Activated B cell treated with CpG ODN at 0.5 μM for 24 hours (primary cell): ENCODE measurements at regions not wholly inside any gene's neighbourhood (a gene's known extent, or its start where the extent isn't known, plus 50 kb on each side); places are given as distances from the start of the nearest gene placed in this dataset.

Experiments used
- ATAC-seq: fragments of 200-7000 bp; cut with Tn5 transposase; one replicate; pipeline ENCODE4 v1.10.0; 2021; ENCODE audit warnings: low read depth, mild to moderate bottlenecking, moderate library complexity
- CTCF ChIA-PET: fragments of 350-600 bp; sonication (Branson Sonifier 250); formaldehyde crosslinking; loops from one replicate; lab custom pipeline; 2021; ENCODE audit warnings: antibody characterized with exemption; lab: Charles Lee
- POLR2A ChIA-PET: fragments of 350-600 bp; sonication (Branson Sonifier 250); formaldehyde crosslinking; loops from one replicate; lab custom pipeline; 2021; ENCODE audit warnings: antibody characterized with exemption; lab: Charles Lee
- DNase-seq: peaks from one replicate; pipeline ENCODE4 v3.0.0; 2022
- H3K27ac Mint-ChIP-seq: one replicate; pipeline ENCODE4 v1.8.0; 2020; ENCODE audit warnings: mixed read lengths
- H3K27me3 Mint-ChIP-seq: one replicate; pipeline ENCODE4 v1.8.0; 2021; ENCODE audit warnings: mixed read lengths
- H3K36me3 Mint-ChIP-seq: one replicate; pipeline ENCODE4 v1.8.0; 2021; ENCODE audit warnings: low read depth, mixed read lengths
- H3K4me1 Mint-ChIP-seq: one replicate; pipeline ENCODE4 v1.8.0; 2021; ENCODE audit warnings: mixed read lengths
- H3K4me3 Mint-ChIP-seq: one replicate; pipeline ENCODE4 v1.8.0; 2020; ENCODE audit warnings: mild to moderate bottlenecking, mixed read lengths
- H3K9me3 Mint-ChIP-seq: one replicate; pipeline ENCODE4 v1.8.0; 2020; ENCODE audit warnings: mixed read lengths
- intact Hi-C: fragments of 100-400 bp; cut with micrococcal nuclease; formaldehyde crosslinking; loops from one replicate; pipeline ENCODE4 v1.15.1; 2024
- TF ChIP-seq, protein P1 (sequence below): fragments of 200-600 bp; IDR thresholded peaks from one replicate; pipeline ENCODE4 v1.8.0; 2022; ENCODE audit warnings: antibody characterized with exemption, mild to moderate bottlenecking

- no peaks in the 10 kb centered on the region for H3K27me3 Mint-ChIP-seq
- intact Hi-C loops, result no loop called here
- TF ChIP-seq, protein P1, sequence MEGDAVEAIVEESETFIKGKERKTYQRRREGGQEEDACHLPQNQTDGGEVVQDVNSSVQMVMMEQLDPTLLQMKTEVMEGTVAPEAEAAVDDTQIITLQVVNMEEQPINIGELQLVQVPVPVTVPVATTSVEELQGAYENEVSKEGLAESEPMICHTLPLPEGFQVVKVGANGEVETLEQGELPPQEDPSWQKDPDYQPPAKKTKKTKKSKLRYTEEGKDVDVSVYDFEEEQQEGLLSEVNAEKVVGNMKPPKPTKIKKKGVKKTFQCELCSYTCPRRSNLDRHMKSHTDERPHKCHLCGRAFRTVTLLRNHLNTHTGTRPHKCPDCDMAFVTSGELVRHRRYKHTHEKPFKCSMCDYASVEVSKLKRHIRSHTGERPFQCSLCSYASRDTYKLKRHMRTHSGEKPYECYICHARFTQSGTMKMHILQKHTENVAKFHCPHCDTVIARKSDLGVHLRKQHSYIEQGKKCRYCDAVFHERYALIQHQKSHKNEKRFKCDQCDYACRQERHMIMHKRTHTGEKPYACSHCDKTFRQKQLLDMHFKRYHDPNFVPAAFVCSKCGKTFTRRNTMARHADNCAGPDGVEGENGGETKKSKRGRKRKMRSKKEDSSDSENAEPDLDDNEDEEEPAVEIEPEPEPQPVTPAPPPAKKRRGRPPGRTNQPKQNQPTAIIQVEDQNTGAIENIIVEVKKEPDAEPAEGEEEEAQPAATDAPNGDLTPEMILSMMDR, result no peak
- H3K4me3 Mint-ChIP-seq, result no peak overlapping the region
- no peak for DNase-seq
- no peaks in the 10 kb centered on the region for H3K9me3 Mint-ChIP-seq
- POLR2A ChIA-PET, result no interaction called here
- CTCF ChIA-PET, result no interaction called here
- H3K4me1 Mint-ChIP-seq, result no peaks in the 10 kb centered on the region
- no peak for ATAC-seq
- no peaks in the 10 kb centered on the region for H3K36me3 Mint-ChIP-seq
- H3K27ac Mint-ChIP-seq, result no peak overlapping the region
These were observed 262.5 kb upstream of the GRIN3A start for GRCh38 chr9:102000956-102001355.

- H3K27me3 Mint-ChIP-seq, result no peaks in the 10 kb centered on the region
- H3K9me3 Mint-ChIP-seq, result no peaks in the 10 kb centered on the region
- TF ChIP-seq, protein P1, result no peak
- H3K36me3 Mint-ChIP-seq, result no peaks in the 10 kb centered on the region
- ChIA-PET CTCF (no interaction called here), POLR2A (no interaction called here)
- ATAC-seq (no peak), DNase-seq (no peak)
- intact Hi-C loops, result no loop called here
- no peak overlapping the region for H3K4me3 Mint-ChIP-seq
- H3K4me1 Mint-ChIP-seq, result no peaks in the 10 kb centered on the region
- no peak overlapping the region for H3K27ac Mint-ChIP-seq
These were observed 261.0 kb upstream of the GRIN3A start for GRCh38 chr9:101999441-101999840.

- Mint-ChIP-seq H3K27ac (no peak overlapping the region), H3K4me1 (no peaks in the 10 kb centered on the region), H3K36me3 (no peaks in the 10 kb centered on the region), H3K4me3 (no peak overlapping the region), H3K9me3 (no peaks in the 10 kb centered on the region), H3K27me3 (no peaks in the 10 kb centered on the region)
- TF ChIP-seq, protein P1, result no peak
- POLR2A ChIA-PET, result no interaction called here
- no peak for DNase-seq
- no peak for ATAC-seq
- CTCF ChIA-PET, result no interaction called here
- intact Hi-C loops, result no loop called here
These were observed 256.8 kb upstream of the GRIN3A start for GRCh38 chr9:101995231-101995630.

DNA sequence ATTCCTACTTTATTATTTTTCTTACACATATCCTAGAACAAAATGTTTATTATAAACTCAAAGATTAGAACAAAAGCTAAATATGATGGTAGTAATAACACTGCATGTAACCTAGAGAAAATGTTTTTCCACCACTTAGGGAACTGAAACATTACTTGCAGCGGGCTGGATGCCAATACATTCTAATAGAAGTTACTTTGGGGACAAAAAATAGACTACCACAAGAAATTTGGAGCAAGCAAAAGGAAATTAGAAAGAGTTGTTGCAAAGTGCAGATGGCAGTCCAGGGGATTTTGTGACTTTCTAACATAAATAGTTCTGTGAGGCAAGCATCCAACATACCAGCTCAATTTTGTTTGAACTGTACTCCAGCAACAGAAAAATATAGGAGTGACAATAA, 255.3 kb upstream of the GRIN3A start:
- Mint-ChIP-seq H3K27ac (no peak overlapping the region), H3K4me3 (no peak overlapping the region), H3K27me3 (no peaks in the 10 kb centered on the region), H3K9me3 (no peaks in the 10 kb centered on the region), H3K36me3 (no peaks in the 10 kb centered on the region), H3K4me1 (peaks cover 6% of the 10 kb centered on the region)
- intact Hi-C loops, result no loop called here
- ChIA-PET CTCF (no interaction called here), POLR2A (no interaction called here)
- DNase-seq, result no peak
- no peak for ATAC-seq
- TF ChIP-seq, protein P1, result no peak

- no peaks in the 10 kb centered on the region for H3K27me3 Mint-ChIP-seq
- H3K9me3 Mint-ChIP-seq, result no peaks in the 10 kb centered on the region
- no peak overlapping the region for H3K4me3 Mint-ChIP-seq
- intact Hi-C loops, result no loop called here
- ChIA-PET POLR2A (no interaction called here), CTCF (no interaction called here)
- TF ChIP-seq, protein P1, result no peak
- H3K36me3 Mint-ChIP-seq, result no peaks in the 10 kb centered on the region
- no peak overlapping the region for H3K27ac Mint-ChIP-seq
- ATAC-seq, result no peak
- peaks cover 6% of the 10 kb centered on the region for H3K4me1 Mint-ChIP-seq
- no peak for DNase-seq
These were observed 253.5 kb upstream of the GRIN3A start for GRCh38 chr9:101991926-101992325.
